ENCODE measurements at regions not wholly inside any gene's neighbourhood (a gene's known extent, or its start where the extent isn't known, plus 50 kb on each side); places are given as distances from the start of the nearest gene placed in this dataset.

DNA sequence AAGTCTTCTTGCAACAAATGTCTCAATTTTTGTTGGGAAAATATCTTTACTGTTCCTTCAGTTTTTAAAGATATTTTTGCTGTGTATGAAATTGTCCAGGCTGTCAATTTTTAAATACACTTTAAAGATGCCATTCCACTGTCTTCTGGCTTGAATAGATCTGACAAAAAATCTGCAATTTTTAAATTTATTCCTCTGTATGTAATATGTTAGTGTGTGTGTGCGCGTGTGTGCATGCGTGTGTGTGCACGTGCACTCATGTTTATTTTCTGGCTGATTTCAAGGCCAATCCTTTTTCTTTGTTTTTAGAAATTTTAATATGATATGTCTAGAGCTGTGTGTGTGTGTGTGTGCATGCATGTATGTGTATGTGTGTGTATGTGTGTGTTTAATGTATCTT is 263.2 kb upstream of the SESN3 start:
- TF ChIP-seq, protein P1, sequence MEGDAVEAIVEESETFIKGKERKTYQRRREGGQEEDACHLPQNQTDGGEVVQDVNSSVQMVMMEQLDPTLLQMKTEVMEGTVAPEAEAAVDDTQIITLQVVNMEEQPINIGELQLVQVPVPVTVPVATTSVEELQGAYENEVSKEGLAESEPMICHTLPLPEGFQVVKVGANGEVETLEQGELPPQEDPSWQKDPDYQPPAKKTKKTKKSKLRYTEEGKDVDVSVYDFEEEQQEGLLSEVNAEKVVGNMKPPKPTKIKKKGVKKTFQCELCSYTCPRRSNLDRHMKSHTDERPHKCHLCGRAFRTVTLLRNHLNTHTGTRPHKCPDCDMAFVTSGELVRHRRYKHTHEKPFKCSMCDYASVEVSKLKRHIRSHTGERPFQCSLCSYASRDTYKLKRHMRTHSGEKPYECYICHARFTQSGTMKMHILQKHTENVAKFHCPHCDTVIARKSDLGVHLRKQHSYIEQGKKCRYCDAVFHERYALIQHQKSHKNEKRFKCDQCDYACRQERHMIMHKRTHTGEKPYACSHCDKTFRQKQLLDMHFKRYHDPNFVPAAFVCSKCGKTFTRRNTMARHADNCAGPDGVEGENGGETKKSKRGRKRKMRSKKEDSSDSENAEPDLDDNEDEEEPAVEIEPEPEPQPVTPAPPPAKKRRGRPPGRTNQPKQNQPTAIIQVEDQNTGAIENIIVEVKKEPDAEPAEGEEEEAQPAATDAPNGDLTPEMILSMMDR (IDR thresholded peaks at IDR 0.05), result no peak
- TF ChIP-seq ZFX (IDR thresholded peaks at IDR 0.05; ENCODE audit: borderline replicate concordance), result no peak
